Skeletal muscle satellite cell (primary cell): ENCODE measurements at regions not wholly inside any gene's neighbourhood (a gene's known extent, or its start where the extent isn't known, plus 50 kb on each side); places are given as distances from the start of the nearest gene placed in this dataset.
A peak's percentile ranks its signal among the peaks of the same experiment; 100 is the strongest.

Experiments
- H3K27me3 ChIP-seq: 2 replicates; pipeline ENCODE4 v1.7.0; 2013; ENCODE audit warnings: low read length; ENCODE audit not compliant: control insufficient read depth, insufficient read depth
- H3K36me3 ChIP-seq: 2 replicates; pipeline ENCODE4 v1.7.0; 2013; ENCODE audit warnings: mild to moderate bottlenecking, control low read depth, low read length; ENCODE audit not compliant: insufficient read depth
- H3K4me1 ChIP-seq: 2 replicates; pipeline ENCODE4 v1.7.0; 2013; ENCODE audit warnings: low read length; ENCODE audit not compliant: control insufficient read depth, insufficient read depth
- H3K4me2 ChIP-seq: 2 replicates; pipeline ENCODE4 v1.7.0; 2013; ENCODE audit warnings: mild to moderate bottlenecking, low read length
- H3K4me3 ChIP-seq: 2 replicates; pipeline ENCODE4 v1.7.0; 2013; ENCODE audit warnings: low read length
- H3K9ac ChIP-seq: 2 replicates; pipeline ENCODE4 v1.7.0; 2013; ENCODE audit warnings: mild to moderate bottlenecking, low read depth, low read length, moderate library complexity
- H3K9me3 ChIP-seq: replicated peaks from 2 replicates; pipeline ENCODE4 v1.7.0; 2013; ENCODE audit warnings: mild to moderate bottlenecking, control low read depth, low read length

GRCh38 chr1:68317543-68317942 lies 85.2 kb upstream of the WLS start:
- no peak overlapping the region for H3K9ac ChIP-seq
- H3K4me3 ChIP-seq = no peak overlapping the region
- H3K4me2 ChIP-seq = no peak overlapping the region

GRCh38 chr1:68314151-68314780 lies 81.9 kb upstream of the WLS start:
- Histone ChIP-seq H3K4me3 (no peak overlapping the region), H3K9me3 (no peaks in the 10 kb centered on the region), H3K4me1 (peaks cover 14% of the 10 kb centered on the region), H3K4me2 (peak overlapping the region; percentile 41), H3K27me3 (no peaks in the 10 kb centered on the region), H3K9ac (no peak overlapping the region), H3K36me3 (no peaks in the 10 kb centered on the region)

More at GRCh38 chr1:68317543-68317942, 85.2 kb upstream of the WLS start:
- Histone ChIP-seq H3K36me3 (no peaks in the 10 kb centered on the region), H3K4me1 (peaks cover 14% of the 10 kb centered on the region), H3K9me3 (no peaks in the 10 kb centered on the region), H3K27me3 (peaks cover 4% of the 10 kb centered on the region)

- H3K9ac ChIP-seq = no peak overlapping the region
- no peaks in the 10 kb centered on the region for H3K36me3 ChIP-seq
- no peaks in the 10 kb centered on the region for H3K9me3 ChIP-seq
- H3K4me2 ChIP-seq = peak overlapping the region; percentile 41
- H3K27me3 ChIP-seq = no peaks in the 10 kb centered on the region
- H3K4me1 ChIP-seq = peaks cover 14% of the 10 kb centered on the region
- no peak overlapping the region for H3K4me3 ChIP-seq
These were observed 81.4 kb upstream of the WLS start for GRCh38 chr1:68313735-68314134.

- H3K27me3 ChIP-seq = peaks cover 14% of the 10 kb centered on the region
- no peak overlapping the region for H3K4me3 ChIP-seq
- H3K9me3 ChIP-seq = no peaks in the 10 kb centered on the region
- no peaks in the 10 kb centered on the region for H3K4me1 ChIP-seq
- H3K36me3 ChIP-seq = no peaks in the 10 kb centered on the region
- H3K4me2 ChIP-seq = no peak overlapping the region
- H3K9ac ChIP-seq = no peak overlapping the region
These were observed 75.7 kb upstream of the WLS start for GRCh38 chr1:68308034-68308433.

GRCh38 chr1:68307378-68307787 lies 75.1 kb upstream of the WLS start:
- H3K36me3 ChIP-seq = no peaks in the 10 kb centered on the region
- no peaks in the 10 kb centered on the region for H3K9me3 ChIP-seq
- H3K4me2 ChIP-seq = no peak overlapping the region
- peaks cover 17% of the 10 kb centered on the region for H3K27me3 ChIP-seq
- no peak overlapping the region for H3K4me3 ChIP-seq
- no peak overlapping the region for H3K9ac ChIP-seq
- H3K4me1 ChIP-seq = no peaks in the 10 kb centered on the region

GRCh38 chr1:68301471-68302001 lies 69.2 kb upstream of the WLS start:
- H3K36me3 ChIP-seq = no peaks in the 10 kb centered on the region
- H3K27me3 ChIP-seq = peaks cover 23% of the 10 kb centered on the region
- no peaks in the 10 kb centered on the region for H3K9me3 ChIP-seq
- no peak overlapping the region for H3K9ac ChIP-seq
- H3K4me1 ChIP-seq = no peaks in the 10 kb centered on the region
- H3K4me3 ChIP-seq = no peak overlapping the region
- H3K4me2 ChIP-seq = no peak overlapping the region

- Histone ChIP-seq H3K9ac (no peak overlapping the region), H3K4me1 (no peaks in the 10 kb centered on the region), H3K4me3 (no peak overlapping the region)
These were observed 62.2 kb upstream of the WLS start for GRCh38 chr1:68294367-68295066.

GRCh38 chr1:68293609-68294366 lies 61.5 kb upstream of the WLS start:
- Histone ChIP-seq H3K36me3 (no peaks in the 10 kb centered on the region), H3K4me3 (no peak overlapping the region), H3K9ac (no peak overlapping the region), H3K4me2 (no peak overlapping the region), H3K9me3 (no peaks in the 10 kb centered on the region), H3K27me3 (no peaks in the 10 kb centered on the region), H3K4me1 (no peaks in the 10 kb centered on the region)

More at GRCh38 chr1:68294367-68295066, 62.2 kb upstream of the WLS start:
- no peaks in the 10 kb centered on the region for H3K27me3 ChIP-seq
- H3K36me3 ChIP-seq = no peaks in the 10 kb centered on the region
- no peak overlapping the region for H3K4me2 ChIP-seq
- no peaks in the 10 kb centered on the region for H3K9me3 ChIP-seq

- Histone ChIP-seq H3K27me3 (no peaks in the 10 kb centered on the region), H3K4me3 (no peak overlapping the region), H3K36me3 (no peaks in the 10 kb centered on the region), H3K4me1 (no peaks in the 10 kb centered on the region), H3K9ac (no peak overlapping the region), H3K9me3 (no peaks in the 10 kb centered on the region), H3K4me2 (no peak overlapping the region)
These were observed 60.8 kb upstream of the WLS start for GRCh38 chr1:68293122-68293521.

GRCh38 chr1:68291688-68292384 lies 59.5 kb upstream of the WLS start:
- no peaks in the 10 kb centered on the region for H3K9me3 ChIP-seq
- no peak overlapping the region for H3K4me2 ChIP-seq
- no peaks in the 10 kb centered on the region for H3K36me3 ChIP-seq
- no peaks in the 10 kb centered on the region for H3K27me3 ChIP-seq
- no peaks in the 10 kb centered on the region for H3K4me1 ChIP-seq
- no peak overlapping the region for H3K4me3 ChIP-seq
- H3K9ac ChIP-seq = no peak overlapping the region

- no peak overlapping the region for H3K9ac ChIP-seq
- no peak overlapping the region for H3K4me3 ChIP-seq
- H3K9me3 ChIP-seq = no peaks in the 10 kb centered on the region
- H3K4me2 ChIP-seq = no peak overlapping the region
- H3K27me3 ChIP-seq = no peaks in the 10 kb centered on the region
- no peaks in the 10 kb centered on the region for H3K36me3 ChIP-seq
- no peaks in the 10 kb centered on the region for H3K4me1 ChIP-seq
These were observed 54.9 kb upstream of the WLS start for GRCh38 chr1:68287241-68287640.
